NCI-H748 treated with DMSO at 0.1 percent for 48 hours (cell line): ENCODE measurements at regions not wholly inside any gene's neighbourhood (a gene's known extent, or its start where the extent isn't known, plus 50 kb on each side); places are given as distances from the start of the nearest gene placed in this dataset.
A peak's percentile ranks its signal among the peaks of the same experiment; 100 is the strongest.

Source experiments
- DNase-seq: peaks from one replicate; lab custom pipeline; 2025; lab: John Stamatoyannopoulos, UW

DNA sequence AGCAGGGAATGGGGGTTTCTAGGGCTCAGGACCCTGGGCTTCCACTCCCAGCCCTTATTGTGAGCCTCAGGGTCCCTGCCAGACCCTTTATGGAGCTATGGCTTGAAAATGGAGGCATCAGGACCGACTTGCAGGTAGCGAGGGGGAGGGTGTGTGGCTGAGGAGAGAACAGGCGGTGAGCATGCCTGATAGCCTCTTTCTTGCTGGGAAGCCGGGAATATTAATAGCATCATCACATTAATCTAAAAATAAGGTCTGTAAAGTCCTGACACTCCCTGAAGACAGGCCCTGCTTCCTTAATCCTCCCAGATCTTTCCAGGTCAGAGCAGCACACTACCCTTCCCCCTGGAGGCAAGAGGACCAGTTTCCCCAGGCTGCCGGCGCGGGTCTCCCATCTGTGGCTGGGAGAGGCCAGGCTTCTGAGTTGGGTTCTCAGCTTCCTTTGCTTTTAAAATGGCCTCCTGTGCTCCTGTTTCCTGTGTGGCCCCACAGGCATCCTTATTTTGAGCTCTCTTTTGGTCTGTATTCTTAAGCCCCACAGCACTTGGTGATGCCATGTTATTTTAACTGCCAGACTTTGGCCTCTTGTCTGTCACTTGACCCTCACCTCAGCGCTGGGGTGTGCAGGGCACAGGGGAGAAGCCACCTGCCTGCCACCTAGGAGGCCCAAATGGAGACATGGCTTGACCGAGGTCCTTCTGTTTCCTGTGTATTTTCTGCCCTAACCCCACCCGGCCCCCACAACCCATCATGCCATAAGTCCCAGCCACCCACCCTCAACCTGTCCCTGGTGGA, 185.0 kb upstream of the TOPAZ1 start:
- no peak for DNase-seq

DNA sequence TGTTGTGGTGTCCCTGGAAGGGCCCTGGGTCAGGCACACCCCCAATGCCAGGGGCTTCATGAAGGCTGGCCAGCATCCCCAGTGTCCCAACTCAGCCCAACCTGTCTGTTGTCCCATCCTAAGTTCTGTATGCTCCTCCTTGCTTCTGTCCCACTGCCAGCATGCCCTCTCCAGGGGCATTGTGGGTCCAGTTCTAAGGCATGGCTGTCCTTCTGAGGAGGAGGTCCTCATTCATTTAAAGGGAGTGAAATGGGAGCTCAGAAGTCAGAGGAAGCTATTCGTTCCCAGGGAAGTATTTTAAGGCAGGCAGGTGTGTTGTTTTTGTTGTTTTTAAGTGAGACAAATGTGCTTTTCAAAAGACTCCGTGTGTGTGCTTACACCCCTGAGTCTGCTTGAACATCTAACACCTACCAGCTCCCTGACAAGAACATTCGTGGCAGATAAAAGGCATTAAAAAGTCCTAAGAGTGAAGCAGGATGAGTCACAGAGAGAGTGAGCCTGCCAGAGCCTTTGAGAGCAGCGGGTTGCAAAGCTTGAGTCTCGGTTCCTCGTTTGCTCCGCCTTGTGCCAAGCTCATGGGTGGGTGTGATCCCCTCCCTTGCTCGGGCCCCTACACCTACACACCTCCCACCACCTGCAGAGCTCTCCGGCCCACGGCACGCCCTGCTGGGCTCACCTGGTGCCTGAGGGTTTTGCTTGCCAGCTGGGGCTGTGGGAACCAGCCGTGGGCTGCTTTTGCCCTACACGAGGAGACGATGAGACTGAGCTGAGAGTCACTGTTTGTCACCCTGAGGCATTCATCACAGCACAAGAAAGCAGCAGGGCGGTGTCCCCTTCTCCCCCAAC, 183.4 kb upstream of the TOPAZ1 start:
- DNase-seq, result no peak

DNA sequence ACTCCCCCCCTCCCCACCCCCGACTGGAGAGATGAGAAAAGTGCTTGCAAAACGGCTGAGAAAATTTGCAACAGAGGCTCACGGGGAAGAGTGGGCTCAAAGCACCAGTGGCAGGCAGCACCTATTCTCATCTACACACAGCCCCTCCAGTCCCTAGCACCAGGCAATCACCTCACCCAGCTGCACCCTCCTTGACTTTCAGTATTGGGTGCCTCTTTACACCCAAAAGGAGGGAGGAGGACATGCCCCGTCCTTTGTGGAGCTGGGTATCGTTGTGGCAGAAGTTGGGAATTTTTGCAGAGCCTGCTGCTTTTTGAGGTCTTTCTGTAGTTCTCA, 182.8 kb upstream of the TOPAZ1 start:
- no peak for DNase-seq

DNA sequence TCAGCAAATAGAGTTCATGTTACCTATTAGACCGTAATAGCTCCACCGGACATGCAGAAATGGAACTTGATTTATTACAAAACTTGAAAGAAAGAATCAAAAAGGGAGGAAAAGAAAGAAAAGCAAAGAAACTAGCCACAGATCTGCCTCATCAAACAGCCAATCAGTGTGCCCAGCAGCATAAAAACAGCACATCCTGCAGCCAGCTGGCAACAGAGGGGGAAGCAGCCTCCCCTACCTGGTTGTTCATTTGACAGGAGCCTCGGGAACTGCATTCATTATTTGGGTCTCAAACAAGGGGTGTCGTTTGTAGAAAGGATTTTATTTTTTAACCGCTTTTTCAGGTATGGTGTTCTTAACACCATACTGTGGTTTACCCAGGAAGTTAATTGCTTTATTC, 181.5 kb upstream of the TOPAZ1 start:
- no peak for DNase-seq

DNA sequence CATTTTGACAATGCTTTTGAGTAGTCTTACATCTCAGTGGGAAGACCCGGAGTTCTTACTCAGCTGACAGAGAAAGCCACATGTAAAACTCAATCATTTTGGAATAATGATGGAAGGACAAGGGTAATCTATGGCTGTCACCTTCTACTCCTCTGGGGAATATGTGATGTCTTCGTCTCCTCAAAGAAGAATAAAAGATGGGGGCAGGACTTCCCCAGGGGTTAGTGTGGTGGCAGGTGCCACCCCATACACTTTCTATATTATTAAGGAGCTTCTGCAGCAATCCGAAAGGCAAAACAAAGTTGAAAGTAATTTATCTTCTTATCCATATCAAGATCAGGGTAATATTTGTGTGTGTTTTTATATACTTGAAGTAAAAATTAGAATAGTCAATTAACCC, 180.4 kb upstream of the TOPAZ1 start:
- DNase-seq, result no peak

DNA sequence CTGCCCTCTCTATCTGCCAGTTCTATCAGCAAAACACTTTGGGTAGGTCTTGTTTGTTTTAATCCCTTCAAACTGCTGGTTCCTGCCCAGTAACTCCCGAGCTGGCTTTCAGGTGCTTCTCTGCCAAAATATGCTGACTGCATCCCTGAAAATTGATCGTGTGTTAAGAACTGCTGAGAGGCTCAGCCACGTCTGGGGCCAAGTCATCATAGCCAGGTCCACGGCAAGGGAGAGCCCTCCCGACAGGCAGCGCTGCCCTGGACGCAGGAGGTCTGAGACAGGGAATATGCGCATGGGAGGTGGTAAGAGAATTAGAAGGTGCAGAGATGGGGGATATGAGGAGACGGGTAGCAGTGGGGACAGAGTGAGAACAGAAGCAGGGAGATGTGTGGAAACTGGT, 179.7 kb upstream of the TOPAZ1 start:
- DNase-seq, result no peak

DNA sequence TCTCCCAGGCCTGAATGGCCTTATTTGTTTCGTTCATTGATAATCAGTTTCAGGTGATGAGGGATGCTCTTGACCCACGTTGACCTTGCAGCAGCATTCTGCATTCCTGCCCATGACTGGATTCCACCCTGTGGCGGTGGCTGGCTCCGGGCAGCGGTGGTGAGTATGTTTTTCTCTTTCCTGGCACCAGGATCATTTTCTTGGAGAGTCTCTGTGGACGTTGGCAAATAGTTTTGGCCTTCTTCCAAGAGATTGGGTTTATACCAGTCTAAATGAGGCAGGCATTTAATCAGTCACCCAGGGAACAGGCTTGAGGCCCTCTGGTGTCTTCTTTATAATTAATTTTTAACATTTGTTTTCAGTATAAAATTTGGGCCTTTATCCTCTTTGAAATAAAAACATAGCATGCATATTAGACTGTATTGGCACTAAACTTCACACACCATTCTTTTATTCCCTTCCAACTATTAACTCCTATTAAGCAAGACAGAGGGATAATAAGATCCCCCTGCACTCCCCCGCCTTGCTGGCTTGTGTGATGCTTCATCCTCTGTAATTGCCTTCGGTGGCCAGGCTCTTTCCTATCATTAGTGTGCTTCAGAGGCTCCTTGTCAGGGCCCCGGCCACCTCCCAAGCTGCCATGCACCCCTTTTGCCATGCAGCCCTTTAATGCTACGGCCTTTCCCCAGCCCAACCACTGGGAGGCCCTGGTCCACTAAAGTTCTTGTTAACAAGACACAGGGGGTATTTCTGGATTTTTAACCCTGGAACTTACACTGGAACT, 176.2 kb upstream of the TOPAZ1 start:
- no peak for DNase-seq

DNA sequence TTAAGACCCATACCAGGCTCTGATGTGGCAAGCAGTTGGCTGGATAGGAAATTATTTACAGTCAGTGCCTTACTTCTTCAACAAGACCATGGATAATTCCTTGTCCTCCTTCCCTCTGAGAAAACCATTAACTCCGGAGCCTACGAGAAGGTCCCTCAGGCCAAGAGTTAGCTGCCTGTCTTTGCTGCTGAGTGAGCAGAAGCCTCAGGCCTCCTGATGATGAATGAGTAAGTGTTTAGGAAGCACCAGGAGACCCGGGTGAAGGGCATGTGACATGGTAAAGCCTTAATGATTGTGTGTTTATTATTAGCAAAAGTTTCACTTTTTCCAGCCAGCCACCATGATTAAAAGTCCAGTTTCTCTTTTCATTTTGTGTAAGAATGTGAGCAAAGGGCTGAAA, 174.9 kb upstream of the TOPAZ1 start:
- no peak for DNase-seq

DNA sequence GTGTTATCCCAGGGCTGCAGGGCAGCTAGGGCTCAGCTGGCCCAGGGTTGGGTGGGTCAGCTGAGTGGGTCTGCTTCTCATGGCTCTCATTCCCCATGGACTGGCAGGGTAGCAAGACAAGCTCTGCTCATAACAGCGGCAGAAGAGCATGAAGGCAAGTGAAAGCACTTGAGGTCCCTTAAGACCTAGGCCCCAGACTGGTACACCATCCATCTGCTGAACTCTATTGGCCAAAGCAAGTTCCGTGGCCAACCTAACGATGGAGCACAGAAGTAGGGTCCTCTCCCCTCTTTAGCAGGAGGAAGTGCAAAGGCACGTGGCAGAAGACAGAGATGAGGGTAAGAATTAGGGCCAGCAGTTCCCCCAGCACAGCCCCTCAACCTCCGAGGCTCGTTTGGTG, 174.3 kb upstream of the TOPAZ1 start:
- DNase-seq, result no peak

DNA sequence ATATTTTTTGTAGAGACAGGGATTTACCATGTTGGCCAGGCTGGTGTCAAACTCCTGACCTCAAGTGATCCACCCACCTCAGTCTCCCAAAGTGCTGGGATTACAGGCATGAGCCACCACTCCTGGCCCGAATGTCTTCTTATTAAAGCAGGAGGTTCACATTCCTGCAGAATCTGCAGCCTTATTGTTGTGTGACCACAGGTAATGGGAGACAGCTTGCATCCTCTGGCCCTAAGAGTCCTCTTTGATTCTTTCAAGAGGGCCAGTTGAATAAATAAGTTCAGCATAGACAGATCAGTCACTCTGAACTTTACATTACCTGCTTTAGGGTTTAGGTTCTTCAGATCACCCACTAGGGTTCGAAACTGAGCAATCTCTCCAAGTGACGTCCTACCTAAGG, 172.9 kb upstream of the TOPAZ1 start:
- no peak for DNase-seq

DNA sequence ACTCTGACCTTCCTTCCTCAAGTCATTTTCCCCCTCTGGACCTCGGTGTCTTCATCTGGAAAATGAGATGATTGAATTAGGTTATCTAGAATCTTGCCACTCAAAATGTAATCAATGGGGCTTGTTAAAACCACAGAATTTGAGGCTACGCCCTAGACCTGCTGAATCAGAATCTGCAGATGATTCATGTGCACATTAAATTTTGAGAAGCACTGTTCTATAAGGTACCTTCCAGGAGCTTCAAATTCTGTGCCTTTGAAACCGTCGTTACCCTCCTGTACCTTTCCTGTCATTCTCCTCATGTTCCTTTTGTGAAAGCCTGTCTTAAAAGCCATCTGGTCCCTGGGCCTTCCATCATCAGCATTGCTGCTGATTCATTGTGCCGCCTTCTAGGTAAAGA, 172.4 kb upstream of the TOPAZ1 start:
- no peak for DNase-seq

DNA sequence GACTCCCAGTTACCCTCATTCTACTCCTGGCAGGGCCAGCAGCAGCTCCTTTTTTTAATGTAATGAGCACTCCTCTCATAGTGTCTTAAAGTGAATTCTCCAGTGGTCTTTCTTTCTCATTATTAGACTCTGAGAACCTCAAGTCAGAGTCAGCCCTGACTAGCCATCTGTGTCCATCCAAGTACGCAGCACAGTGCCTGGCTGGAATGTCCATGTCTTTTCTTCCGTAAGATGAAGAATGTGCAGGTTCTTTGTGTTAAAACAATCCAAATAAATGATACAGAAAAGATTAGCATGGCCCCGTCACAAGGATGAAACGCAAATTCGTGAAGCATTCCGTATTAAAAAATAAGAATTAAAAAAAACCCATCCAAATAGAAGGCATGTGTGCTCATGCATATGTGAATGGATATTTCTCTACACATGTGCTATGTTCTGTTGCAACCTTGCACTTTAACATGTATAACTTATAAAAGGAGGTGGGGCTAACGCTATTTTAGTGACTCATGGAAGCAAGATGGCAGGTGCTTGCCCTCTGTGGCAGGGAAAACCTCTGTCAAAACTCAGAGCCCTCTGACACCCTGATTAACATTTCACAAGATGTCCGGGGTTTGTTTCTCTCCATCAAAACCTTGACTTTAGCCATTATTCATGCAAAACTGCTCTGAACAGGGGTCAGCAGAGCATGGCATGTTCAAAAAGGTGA, 170.7 kb upstream of the TOPAZ1 start:
- no peak for DNase-seq

DNA sequence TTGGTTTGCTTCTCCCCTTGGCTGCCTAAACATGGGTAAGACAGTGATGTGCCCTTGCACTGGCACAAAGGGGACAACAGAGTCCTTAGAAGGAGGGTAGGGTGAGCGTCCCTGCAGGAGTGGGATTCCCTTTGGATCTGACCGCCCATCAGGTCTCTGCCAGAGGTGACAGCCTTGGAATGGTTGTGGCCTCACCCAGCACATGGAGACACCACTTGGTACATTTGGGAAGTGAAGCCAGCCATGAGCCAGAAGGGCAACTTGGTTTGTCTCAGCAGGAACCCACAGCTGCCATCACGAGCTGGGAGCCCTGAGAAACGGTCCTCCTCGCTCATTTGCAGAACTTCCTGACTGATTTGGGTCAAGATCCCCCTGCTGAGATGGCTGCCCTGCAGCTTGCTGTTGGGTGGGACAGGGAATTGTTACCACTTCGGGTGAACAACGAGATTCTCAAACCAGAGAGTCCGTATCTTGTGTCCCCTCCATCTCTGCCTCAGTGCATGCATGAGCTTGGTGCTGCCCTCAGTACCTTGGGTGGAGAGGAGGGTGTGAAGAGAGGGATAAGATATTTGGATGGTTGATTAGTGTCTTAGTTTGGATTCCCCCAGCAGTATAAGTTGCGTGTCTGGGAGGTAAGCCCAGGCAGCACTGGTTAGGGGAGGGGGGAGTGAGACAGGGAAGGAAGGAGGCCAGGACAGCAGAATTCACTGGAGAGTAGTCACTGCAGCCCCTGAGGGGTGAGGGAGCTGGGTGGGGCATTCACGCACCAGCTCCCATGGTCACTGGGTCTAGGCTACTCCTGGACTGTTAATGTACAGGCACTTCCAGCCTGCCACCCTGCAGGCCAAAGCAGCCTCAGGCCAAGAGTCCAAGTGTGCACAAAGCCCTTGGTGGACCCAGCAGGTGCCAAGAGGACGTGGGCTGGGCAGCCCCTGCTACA, 168.8 kb upstream of the TOPAZ1 start:
- DNase-seq, result no peak

DNA sequence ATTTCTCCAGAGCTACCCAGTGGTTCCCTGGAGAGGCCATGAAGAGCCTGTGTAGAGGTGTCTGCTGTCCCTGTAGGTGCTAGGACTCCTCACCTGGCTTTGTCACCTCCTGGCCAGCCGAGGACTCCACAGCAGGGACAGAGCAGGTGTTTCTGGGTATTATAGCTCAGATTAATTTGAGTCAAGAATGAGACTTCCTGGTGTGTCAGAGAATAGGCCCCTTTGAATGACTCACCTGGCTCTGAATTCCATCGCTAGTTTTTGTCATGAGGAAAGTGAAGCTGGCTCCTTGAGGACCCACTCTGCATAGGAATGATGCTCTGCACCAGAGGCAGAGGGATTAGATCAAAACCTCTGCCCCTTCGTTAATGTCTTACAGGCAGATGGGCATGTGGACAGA, 167.5 kb upstream of the TOPAZ1 start:
- no peak for DNase-seq

DNA sequence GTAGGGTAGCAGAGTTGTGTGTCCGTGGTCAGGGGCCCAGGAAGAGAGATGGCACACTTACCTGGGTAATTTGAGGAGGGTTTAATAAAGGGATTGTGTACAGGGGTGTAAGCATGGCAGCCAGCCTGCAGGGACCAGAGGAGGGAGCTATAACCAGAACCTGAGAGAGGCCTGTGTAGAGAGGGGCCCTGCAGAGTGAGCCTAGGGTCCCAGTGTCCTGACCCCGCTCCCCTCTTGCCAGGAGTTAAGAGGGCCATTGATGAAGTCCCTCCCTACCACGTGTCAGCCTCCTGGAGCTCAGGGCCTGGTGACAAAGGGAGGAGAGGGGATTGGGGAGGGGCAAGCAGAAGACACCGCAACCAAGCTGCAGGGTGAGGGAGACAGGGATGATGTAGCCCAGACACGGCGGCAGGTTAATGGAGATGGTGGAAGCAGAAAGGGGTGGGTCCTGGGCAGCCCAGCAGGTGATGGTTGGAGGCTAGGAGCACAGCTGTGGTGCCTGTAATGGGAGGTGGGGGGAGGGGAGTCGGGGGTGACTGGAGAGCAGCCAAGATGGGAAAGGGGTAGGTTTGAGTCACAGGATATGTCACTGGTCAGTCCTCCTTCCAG, 165.4 kb upstream of the TOPAZ1 start:
- DNase-seq, result peak; percentile 21

DNA sequence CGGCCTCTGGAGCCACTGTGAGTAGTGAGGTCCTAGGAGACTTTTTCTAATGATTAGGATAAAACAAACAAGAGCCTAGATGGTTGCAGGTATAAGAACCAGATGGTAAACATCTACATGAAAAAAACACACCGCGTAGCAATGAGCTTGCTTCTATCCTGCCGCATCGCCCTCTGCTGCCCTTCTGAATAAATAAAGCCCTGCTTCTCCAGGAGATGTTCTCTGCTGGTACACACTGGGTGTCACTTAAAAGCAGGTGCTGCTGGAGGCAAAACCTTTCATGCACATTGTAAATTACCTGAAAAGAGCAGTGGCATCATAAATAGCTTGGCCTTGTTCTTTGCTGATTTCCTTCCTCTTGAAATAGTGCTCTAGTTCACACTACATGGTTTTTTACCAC, 164.4 kb upstream of the TOPAZ1 start:
- DNase-seq, result no peak

DNA sequence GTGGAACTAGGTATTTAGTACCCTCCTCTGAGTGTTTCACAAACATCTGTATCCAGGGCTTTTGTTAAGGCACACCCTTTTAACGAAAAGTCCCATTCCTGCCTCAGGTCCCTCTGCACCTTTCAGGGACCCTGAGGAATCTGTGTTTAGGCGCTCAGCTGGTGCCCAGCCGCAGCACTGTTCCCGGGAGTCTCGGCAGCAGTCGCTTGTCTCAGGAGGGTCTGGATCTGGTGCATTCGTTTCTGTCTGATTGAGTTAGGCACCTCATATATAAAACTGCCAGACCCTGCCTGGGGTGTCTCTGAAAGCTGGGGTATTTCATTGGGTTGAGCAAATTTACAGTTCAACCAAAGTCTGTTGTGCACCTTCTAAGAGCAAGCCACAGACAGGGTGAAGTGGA, 162.8 kb upstream of the TOPAZ1 start:
- DNase-seq, result no peak

DNA sequence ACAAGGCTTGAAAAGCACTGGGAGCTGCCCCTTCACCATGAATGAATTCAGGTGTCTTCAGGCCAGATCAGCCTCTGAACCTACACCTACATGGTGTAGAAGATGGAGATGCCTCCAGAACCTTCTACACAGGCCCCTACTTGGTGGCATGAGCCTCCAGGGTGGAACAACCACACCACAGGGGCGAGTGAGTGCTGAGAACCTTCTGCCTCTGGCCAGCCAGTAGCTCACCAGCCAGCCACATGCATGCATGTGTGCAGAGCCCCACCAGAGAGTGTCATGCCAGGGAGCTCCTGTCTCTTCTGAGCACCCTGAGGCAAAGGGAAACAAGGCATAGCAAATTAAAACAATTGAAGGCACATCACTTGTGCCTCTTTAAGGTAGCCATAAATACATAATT, 161.8 kb upstream of the TOPAZ1 start:
- no peak for DNase-seq

DNA sequence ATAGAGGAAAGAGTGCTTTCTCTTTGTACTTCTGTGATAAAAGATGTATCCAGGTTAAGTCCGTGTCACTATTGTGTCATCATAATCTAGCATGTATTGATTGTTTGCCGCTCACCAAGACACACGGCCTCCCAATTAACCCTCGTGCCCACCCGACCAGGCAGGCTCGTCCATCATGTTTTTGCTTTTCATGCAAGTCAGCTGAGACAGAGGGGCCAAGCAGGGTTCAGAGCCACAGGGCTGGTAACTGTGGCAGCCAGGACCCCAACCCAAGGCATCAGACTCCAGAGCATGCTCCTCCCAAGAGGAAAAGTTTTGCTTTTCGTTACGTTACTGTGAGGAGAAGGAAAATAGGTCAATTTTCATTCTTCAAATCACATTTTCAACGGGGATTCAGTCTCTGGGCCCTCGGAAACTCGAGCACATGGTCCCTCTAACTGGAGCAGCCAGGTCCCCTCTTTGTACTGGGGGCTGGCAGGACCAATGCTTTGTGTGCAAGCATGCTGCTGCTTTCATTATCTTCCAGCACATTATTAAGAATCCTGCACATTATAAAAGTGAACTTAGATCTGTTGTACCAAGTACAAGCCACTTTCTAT, 161.1 kb upstream of the TOPAZ1 start:
- no peak for DNase-seq

DNA sequence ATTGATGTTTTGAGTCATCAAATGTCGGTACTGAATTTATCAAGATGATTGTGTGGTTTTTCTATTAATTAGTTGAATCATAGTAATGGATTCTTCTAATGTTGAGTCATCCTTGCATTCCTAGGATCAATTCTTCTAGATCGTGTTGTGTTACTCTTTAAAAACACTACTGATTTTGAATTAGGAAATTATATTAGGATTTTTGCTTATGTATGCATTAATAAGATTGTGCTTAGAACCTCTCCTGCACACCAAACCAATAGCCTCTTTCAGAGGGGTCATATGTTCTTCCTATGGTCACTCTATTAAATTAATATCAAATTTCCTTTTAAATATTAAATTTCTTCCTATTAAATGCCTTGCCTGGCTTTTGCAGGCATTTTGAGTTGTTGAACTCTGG, 151.7 kb upstream of the TOPAZ1 start:
- DNase-seq, result no peak
